Suprapubic skin (tissue), 4 donors: ENCODE measurements at regions not wholly inside any gene's neighbourhood (a gene's known extent, or its start where the extent isn't known, plus 50 kb on each side); places are given as distances from the start of the nearest gene placed in this dataset.

Experiments
- DNase-seq, 2 donors: peaks; one replicate each; pipeline ENCODE4 v3.0.0-alpha.2; 2019; ENCODE audit warnings: low spot score in 2 of 2
- H3K27ac ChIP-seq: fragments of 200-600 bp; sonication (generic); one replicate; pipeline ENCODE4 v1.5.1; 2019
- H3K27me3 ChIP-seq: fragments of 200-600 bp; sonication (generic); one replicate; pipeline ENCODE4 v1.5.1; 2019
- H3K36me3 ChIP-seq: fragments of 200-600 bp; sonication (generic); one replicate; pipeline ENCODE4 v1.5.1; 2019
- H3K4me1 ChIP-seq: fragments of 200-600 bp; sonication (generic); one replicate; pipeline ENCODE4 v1.5.1; 2019
- H3K4me3 ChIP-seq: fragments of 200-600 bp; sonication (generic); one replicate; pipeline ENCODE4 v1.5.1; 2019; ENCODE audit warnings: mild to moderate bottlenecking
- H3K9me3 ChIP-seq: fragments of 200-600 bp; sonication (generic); one replicate; pipeline ENCODE4 v1.5.1; 2019
- EP300 ChIP-seq: sonication (generic); formaldehyde crosslinking; IDR thresholded peaks from one replicate; pipeline ENCODE4 v1.6.1; 2017; ENCODE audit warnings: antibody characterized with exemption
- POLR2A ChIP-seq, 2 donors: fragments of 450-650 bp; IDR thresholded peaks; one replicate each; pipeline ENCODE4 v1.6.1; 2017; ENCODE audit warnings: antibody characterized with exemption in 2 of 2, mild to moderate bottlenecking in 2 of 2, moderate library complexity in 2 of 2
- POLR2AphosphoS5 ChIP-seq, 3 donors: sonication (generic); formaldehyde crosslinking; IDR thresholded peaks; one replicate each; pipeline ENCODE4 v1.6.1; 2017; ENCODE audit warnings: antibody characterized with exemption in 3 of 3
- WGBS: methylation state at CpG from one replicate; pipeline ENCODE4 v1.1.5; 2018; 5-methylcytosine and 5-hydroxymethylcytosine counted together
- TF ChIP-seq, protein P1 (sequence below), 2 donors: fragments of 200-600 bp in 1 of 2; fragments of 450-650 bp in 1 of 2; sonication (generic) in 1 of 2; IDR thresholded peaks; one replicate each; pipeline ENCODE4 v1.5.1; 2016 to 2019; ENCODE audit warnings: antibody characterized with exemption in 2 of 2, mild to moderate bottlenecking in 1 of 2, moderate library complexity in 1 of 2

DNA sequence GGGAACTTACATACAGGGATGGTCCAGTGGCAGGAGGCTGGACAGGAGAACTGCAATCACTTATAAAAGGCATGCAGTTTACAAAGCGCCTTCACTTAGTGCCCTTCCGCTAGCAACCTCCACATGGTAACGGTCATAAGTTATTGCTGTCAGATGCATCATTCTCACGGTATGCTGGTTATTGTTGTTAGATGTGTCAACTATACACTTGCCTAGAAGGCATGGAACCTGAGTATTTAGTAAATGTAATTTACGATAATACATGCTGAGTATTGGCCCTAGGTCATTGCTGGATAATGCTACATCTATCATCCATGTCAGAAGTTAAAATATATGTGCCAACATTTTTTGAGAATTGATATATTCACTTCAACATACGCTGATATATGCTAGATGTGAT, 155.1 kb upstream of the MBL2 start:
- 81% methylated on average over 6 of the region's 6 CpGs for WGBS
- DNase-seq: no peak

DNA sequence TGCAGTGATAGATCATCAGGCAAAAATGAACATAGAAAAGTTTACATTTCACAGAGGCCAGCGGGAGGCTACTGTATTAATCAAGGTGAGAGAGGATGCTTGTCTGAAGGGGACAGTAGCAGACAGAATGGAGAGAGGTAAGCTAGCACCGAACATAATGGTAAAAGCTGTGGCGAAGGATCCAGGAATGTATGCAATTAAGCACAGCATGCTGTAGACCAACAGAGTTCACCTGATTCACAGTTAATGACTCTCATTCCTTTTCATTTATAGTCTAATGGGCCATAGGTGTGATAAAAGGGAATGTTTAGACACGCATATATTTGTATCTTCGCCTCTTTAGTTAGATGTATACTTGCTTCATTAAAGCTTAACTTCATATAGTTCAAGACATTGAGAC, 150.9 kb upstream of the MBL2 start:
- 59% methylated on average over 5 of the region's 5 CpGs for WGBS
- Histone ChIP-seq H3K4me3 (no peak overlapping the region), H3K27me3 (no peaks in the 10 kb centered on the region), H3K4me1 (no peaks in the 10 kb centered on the region), H3K27ac (no peak overlapping the region), H3K36me3 (no peaks in the 10 kb centered on the region), H3K9me3 (no peaks in the 10 kb centered on the region)
- no peak for DNase-seq
- TF ChIP-seq POLR2AphosphoS5 (IDR thresholded peaks at IDR 0.05) (no peak), EP300 (no peak), POLR2A (IDR thresholded peaks at IDR 0.05) (no peak)
- TF ChIP-seq, protein P1, sequence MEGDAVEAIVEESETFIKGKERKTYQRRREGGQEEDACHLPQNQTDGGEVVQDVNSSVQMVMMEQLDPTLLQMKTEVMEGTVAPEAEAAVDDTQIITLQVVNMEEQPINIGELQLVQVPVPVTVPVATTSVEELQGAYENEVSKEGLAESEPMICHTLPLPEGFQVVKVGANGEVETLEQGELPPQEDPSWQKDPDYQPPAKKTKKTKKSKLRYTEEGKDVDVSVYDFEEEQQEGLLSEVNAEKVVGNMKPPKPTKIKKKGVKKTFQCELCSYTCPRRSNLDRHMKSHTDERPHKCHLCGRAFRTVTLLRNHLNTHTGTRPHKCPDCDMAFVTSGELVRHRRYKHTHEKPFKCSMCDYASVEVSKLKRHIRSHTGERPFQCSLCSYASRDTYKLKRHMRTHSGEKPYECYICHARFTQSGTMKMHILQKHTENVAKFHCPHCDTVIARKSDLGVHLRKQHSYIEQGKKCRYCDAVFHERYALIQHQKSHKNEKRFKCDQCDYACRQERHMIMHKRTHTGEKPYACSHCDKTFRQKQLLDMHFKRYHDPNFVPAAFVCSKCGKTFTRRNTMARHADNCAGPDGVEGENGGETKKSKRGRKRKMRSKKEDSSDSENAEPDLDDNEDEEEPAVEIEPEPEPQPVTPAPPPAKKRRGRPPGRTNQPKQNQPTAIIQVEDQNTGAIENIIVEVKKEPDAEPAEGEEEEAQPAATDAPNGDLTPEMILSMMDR (IDR thresholded peaks at IDR 0.05): no peak

More for the DNA sequence above, 155.1 kb upstream of the MBL2 start:
- Histone ChIP-seq H3K4me1 (no peaks in the 10 kb centered on the region), H3K27ac (no peak overlapping the region), H3K9me3 (no peaks in the 10 kb centered on the region), H3K36me3 (no peaks in the 10 kb centered on the region), H3K4me3 (no peak overlapping the region), H3K27me3 (no peaks in the 10 kb centered on the region)
- TF ChIP-seq POLR2A (IDR thresholded peaks at IDR 0.05): no peak
- no peak for TF ChIP-seq EP300
- no peak for TF ChIP-seq POLR2AphosphoS5 (IDR thresholded peaks at IDR 0.05)
- TF ChIP-seq, protein P1 (IDR thresholded peaks at IDR 0.05): no peak

- TF ChIP-seq POLR2A (IDR thresholded peaks at IDR 0.05) (no peak), POLR2AphosphoS5 (IDR thresholded peaks at IDR 0.05) (no peak), EP300 (no peak)
- TF ChIP-seq, protein P1 (IDR thresholded peaks at IDR 0.05): no peak
- H3K4me1 ChIP-seq: no peaks in the 10 kb centered on the region
- no peak for DNase-seq
These were observed 146.2 kb upstream of the MBL2 start for GRCh38 chr10:52918714-52919305.

GRCh38 chr10:52915391-52915790, 142.8 kb upstream of the MBL2 start:
- 70% methylated on average over 1 of the region's 1 CpG for WGBS
- H3K4me1 ChIP-seq: no peaks in the 10 kb centered on the region

More at GRCh38 chr10:52918714-52919305, 146.2 kb upstream of the MBL2 start:
- Histone ChIP-seq H3K4me3 (no peak overlapping the region), H3K27me3 (no peaks in the 10 kb centered on the region), H3K27ac (no peak overlapping the region), H3K9me3 (no peaks in the 10 kb centered on the region), H3K36me3 (no peaks in the 10 kb centered on the region)

GRCh38 chr10:52911163-52911562, 138.6 kb upstream of the MBL2 start:
- no peaks in the 10 kb centered on the region for H3K36me3 ChIP-seq
- H3K4me1 ChIP-seq: no peaks in the 10 kb centered on the region
- H3K9me3 ChIP-seq: no peaks in the 10 kb centered on the region
- H3K27ac ChIP-seq: no peak overlapping the region
- 95% methylated on average over 1 of the region's 1 CpG for WGBS
- no peaks in the 10 kb centered on the region for H3K27me3 ChIP-seq
- no peak overlapping the region for H3K4me3 ChIP-seq
- TF ChIP-seq, protein P1 (IDR thresholded peaks at IDR 0.05): no peak
- no peak for TF ChIP-seq EP300
- TF ChIP-seq POLR2A (IDR thresholded peaks at IDR 0.05): no peak
- no peak for TF ChIP-seq POLR2AphosphoS5 (IDR thresholded peaks at IDR 0.05)
- DNase-seq: no peak

More at GRCh38 chr10:52915391-52915790, 142.8 kb upstream of the MBL2 start:
- Histone ChIP-seq H3K36me3 (no peaks in the 10 kb centered on the region), H3K9me3 (no peaks in the 10 kb centered on the region), H3K27ac (no peak overlapping the region), H3K27me3 (no peaks in the 10 kb centered on the region), H3K4me3 (no peak overlapping the region)
- TF ChIP-seq, protein P1 (IDR thresholded peaks at IDR 0.05): no peak
- TF ChIP-seq EP300: no peak
- no peak for TF ChIP-seq POLR2A (IDR thresholded peaks at IDR 0.05)
- TF ChIP-seq POLR2AphosphoS5 (IDR thresholded peaks at IDR 0.05): no peak
- DNase-seq: no peak
